Right lobe of liver (tissue), 4 donors: ENCODE measurements at regions not wholly inside any gene's neighbourhood (a gene's known extent, or its start where the extent isn't known, plus 50 kb on each side); places are given as distances from the start of the nearest gene placed in this dataset.

Experiments used
- POLR2A ChIP-seq: fragments of 450-650 bp; IDR thresholded peaks from one replicate; pipeline ENCODE4 v1.6.1; 2017; ENCODE audit warnings: antibody characterized with exemption, mild to moderate bottlenecking
- TF ChIP-seq, protein P1 (sequence below), 4 donors: fragments of 200-600 bp in 3 of 4; fragments of 450-650 bp in 1 of 4; IDR thresholded peaks; one replicate each; pipeline versions ENCODE4 v1.5.1 to v1.8.0; 2016 to 2022; ENCODE audit warnings: antibody characterized with exemption in 4 of 4, mild to moderate bottlenecking in 2 of 4
- donor health status: DM: no; HTN: no; CAD: no.
- donor health status: DM: no; HTN: no; CAD: no.
- donor health status: DM: no; HTN: yes; CAD: no.

DNA sequence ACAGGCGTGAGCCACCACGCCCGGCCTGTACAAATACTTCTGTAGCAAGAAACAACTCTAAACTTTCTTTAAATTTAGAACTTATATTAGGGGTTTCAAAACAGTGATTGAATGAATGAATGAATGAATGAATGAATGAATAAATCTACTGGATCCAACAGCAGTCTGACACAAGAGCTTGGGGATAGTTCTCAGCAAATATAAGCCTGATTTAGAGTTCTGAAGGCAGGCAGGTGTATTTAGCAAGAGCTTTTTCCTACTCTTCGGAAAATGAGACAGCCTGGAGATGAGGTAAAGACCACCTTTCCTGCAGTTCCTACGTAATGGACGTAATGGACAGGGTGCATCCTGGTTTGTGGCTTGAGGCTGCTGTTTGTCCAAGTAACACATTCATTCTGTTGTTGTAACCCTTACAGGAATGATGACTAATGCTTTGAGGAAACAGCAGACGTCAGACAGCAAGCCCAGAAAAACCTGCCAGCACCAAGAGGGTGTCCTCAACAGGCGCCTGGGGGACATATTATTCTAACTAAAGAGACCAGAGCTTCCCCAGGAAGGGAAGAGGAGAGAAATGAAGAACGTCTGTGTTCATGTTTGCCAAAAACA lies 277.4 kb upstream of the SOX5 start:
- TF ChIP-seq, protein P1, sequence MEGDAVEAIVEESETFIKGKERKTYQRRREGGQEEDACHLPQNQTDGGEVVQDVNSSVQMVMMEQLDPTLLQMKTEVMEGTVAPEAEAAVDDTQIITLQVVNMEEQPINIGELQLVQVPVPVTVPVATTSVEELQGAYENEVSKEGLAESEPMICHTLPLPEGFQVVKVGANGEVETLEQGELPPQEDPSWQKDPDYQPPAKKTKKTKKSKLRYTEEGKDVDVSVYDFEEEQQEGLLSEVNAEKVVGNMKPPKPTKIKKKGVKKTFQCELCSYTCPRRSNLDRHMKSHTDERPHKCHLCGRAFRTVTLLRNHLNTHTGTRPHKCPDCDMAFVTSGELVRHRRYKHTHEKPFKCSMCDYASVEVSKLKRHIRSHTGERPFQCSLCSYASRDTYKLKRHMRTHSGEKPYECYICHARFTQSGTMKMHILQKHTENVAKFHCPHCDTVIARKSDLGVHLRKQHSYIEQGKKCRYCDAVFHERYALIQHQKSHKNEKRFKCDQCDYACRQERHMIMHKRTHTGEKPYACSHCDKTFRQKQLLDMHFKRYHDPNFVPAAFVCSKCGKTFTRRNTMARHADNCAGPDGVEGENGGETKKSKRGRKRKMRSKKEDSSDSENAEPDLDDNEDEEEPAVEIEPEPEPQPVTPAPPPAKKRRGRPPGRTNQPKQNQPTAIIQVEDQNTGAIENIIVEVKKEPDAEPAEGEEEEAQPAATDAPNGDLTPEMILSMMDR (IDR thresholded peaks at IDR 0.05): no peak
- TF ChIP-seq POLR2A: no peak
